Fibroblast of gingiva (primary cell): ENCODE measurements at regions not wholly inside any gene's neighbourhood (a gene's known extent, or its start where the extent isn't known, plus 50 kb on each side); places are given as distances from the start of the nearest gene placed in this dataset.

Experiments used
- DNase-seq: peaks from one replicate; pipeline ENCODE4 v3.0.0-alpha.2; 2011; ENCODE audit warnings: low read depth

GRCh38 chr3:28816017-28816416 is 464.9 kb upstream of the RBMS3 start:
- no peak for DNase-seq

- DNase-seq: no peak
Measured at GRCh38 chr3:28824316-28824715, 456.6 kb upstream of the RBMS3 start.

GRCh38 chr3:28826840-28827239 is 454.0 kb upstream of the RBMS3 start:
- DNase-seq: no peak

- no peak for DNase-seq
Measured at GRCh38 chr3:28835249-28835648, 445.6 kb upstream of the RBMS3 start.

- DNase-seq: no peak
Measured at GRCh38 chr3:28835751-28836150, 445.1 kb upstream of the RBMS3 start.

GRCh38 chr3:28836199-28836598 is 444.7 kb upstream of the RBMS3 start:
- no peak for DNase-seq

- DNase-seq: no peak
Measured at GRCh38 chr3:28840976-28841376, 439.9 kb upstream of the RBMS3 start.

- no peak for DNase-seq
Measured at GRCh38 chr3:28841441-28841840, 439.4 kb upstream of the RBMS3 start.

GRCh38 chr3:28844298-28845005 is 436.4 kb upstream of the RBMS3 start:
- no peak for DNase-seq

GRCh38 chr3:28845006-28845324 is 435.9 kb upstream of the RBMS3 start:
- DNase-seq: no peak

- DNase-seq: no peak
Measured at GRCh38 chr3:28846971-28847478, 433.8 kb upstream of the RBMS3 start.

GRCh38 chr3:28847736-28848135 is 433.1 kb upstream of the RBMS3 start:
- no peak for DNase-seq

GRCh38 chr3:28850186-28850585 is 430.7 kb upstream of the RBMS3 start:
- DNase-seq: no peak

- no peak for DNase-seq
Measured at GRCh38 chr3:28853830-28854229, 427.0 kb upstream of the RBMS3 start.

GRCh38 chr3:28856796-28857195 is 424.1 kb upstream of the RBMS3 start:
- no peak for DNase-seq

- no peak for DNase-seq
Measured at GRCh38 chr3:28859897-28860296, 421.0 kb upstream of the RBMS3 start.

GRCh38 chr3:28860307-28860706 is 420.6 kb upstream of the RBMS3 start:
- peak; percentile 65 for DNase-seq

- no peak for DNase-seq
Measured at GRCh38 chr3:28863186-28863585, 417.7 kb upstream of the RBMS3 start.

GRCh38 chr3:28867836-28868235 is 413.0 kb upstream of the RBMS3 start:
- no peak for DNase-seq

GRCh38 chr3:28868897-28869296 is 412.0 kb upstream of the RBMS3 start:
- DNase-seq: no peak

- no peak for DNase-seq
Measured at GRCh38 chr3:28877912-28878311, 403.0 kb upstream of the RBMS3 start.

GRCh38 chr3:28890373-28890772 is 390.5 kb upstream of the RBMS3 start:
- no peak for DNase-seq

GRCh38 chr3:28891485-28891884 is 389.4 kb upstream of the RBMS3 start:
- DNase-seq: no peak

- DNase-seq: no peak
Measured at GRCh38 chr3:28900301-28900700, 380.6 kb upstream of the RBMS3 start.
